HG03060 (cell line): ENCODE measurements at regions not wholly inside any gene's neighbourhood (a gene's known extent, or its start where the extent isn't known, plus 50 kb on each side); places are given as distances from the start of the nearest gene placed in this dataset.
"Not testable (repeated sequence)": the region's sequence is repeated elsewhere in the genome, so short reads cannot be mapped to it uniquely, and the experiment has no call there.

ENCODE experiments used
- ATAC-seq: cut with Tn5 transposase; IDR thresholded peaks from one replicate; pipeline ENCODE4 v1.9.1; 2021; ENCODE audit warnings: low read depth, moderate number of reproducible peaks; ENCODE audit not compliant: unreplicated experiment

GRCh38 chr6:119447921-119448320, 98.4 kb upstream of the MAN1A1 start:
- ATAC-seq = no peak

- no peak for ATAC-seq
Measured at GRCh38 chr6:119446609-119447008, 97.0 kb upstream of the MAN1A1 start.

DNA sequence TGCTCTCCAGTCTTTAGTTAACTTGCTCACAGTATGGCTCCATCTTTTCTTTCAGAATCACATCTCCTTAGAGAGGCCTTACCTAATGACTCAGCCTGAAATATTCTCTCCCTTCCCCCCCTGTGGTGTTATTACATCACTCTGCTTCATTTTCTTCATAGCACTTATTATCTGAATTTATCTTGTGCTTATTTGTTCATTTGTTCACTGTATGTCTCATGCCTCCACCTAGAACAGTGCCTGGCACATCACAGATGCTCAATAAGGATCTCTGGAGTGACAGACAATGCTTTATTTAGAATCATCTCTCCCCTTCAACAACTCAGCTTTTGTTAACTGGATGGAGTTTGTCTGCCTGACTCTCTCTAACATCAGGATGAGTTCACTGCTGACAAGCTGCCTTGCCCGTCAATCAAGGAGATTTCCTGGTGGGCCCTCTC, 96.6 kb upstream of the MAN1A1 start:
- ATAC-seq = no peak

DNA sequence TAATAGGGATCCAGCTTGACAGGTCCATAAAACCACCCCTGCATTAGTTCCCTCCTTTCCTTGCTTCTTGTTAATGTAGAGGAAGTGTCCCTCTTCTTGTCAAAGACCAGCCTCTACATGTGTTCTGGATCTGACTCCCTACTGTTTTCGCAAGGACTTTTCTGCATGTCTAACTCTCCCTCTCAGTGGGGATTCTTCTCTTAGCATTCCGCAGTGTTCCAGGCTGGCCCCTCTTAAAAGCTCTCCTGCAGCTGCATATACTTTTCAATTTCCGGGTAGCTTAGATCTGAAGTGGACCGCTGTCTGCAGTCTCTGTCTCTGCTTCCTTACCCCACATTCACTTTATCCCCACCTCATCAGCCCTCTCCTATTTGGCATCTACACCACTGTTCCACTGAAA, 96.1 kb upstream of the MAN1A1 start:
- ATAC-seq = no peak

DNA sequence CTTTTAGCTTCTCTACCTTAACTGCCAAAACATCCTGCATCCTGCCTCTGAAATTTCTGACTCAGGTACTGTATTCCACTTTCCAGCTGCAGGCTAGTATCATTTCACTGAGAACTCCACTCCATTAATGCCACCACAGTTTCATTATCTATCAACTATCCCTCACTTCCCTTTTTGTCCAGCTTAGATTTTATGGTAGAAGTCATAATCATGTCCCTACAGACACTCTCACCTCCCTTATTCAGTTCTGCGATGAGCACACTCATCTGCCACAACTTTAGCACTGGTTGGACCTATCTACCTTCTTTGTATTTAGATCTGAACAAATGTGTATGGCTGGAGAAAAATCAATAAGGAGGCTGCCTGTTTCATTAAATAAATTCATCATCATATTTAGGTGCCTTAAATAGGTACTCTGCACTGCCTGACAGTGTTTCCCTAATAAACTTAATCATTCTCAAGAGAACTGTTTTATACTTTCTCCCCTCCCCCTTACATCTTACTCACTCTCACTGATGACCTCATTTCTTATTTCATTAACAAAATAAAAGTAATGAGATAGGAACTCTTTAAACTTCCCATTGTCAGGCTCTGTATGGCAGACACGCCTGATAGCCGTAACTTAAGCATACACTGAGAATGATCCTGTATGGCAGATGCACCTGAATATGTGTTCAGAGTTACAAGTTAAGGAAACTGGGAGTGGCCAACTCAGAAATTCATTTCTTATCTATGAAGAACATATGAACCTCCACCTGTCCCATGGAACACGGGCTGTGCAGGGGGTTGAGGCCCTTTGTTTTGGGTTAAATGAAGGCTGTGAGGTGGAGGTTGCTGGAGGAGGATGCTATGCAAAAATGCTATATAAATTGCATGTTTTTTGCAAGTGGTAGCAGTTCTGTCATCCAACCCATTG, 95.3 kb upstream of the MAN1A1 start:
- peak; percentile 74 for ATAC-seq

DNA sequence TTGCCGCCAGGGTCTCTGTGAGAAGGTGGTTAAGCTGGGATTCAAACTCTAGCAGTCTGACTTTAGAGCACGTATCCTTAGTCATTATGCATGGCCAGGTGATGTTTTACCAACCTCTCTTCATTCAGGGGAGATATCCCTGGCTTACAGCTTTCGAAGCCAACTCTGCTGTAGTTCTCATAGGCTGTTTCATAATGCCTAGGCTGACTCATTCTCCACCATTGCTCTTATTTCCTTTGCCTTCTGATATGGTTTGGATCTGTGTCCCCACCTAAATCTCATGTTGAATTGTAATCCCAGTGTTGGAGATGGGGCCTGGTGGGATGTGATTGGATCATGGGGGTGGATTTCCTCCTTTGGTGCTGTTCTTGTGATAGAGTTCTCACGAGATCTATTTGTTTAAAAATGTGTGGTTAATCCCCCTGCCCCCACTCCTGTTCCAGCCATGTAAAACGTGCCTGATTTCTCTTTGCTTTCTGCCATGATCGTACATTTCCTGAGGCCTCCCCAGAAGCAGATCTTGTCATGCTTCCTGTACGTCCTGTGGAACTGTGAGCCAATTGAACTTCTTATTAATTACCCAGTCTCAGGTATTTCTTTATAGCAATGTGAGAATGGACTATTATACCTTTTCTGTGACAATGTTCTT, 94.6 kb upstream of the MAN1A1 start:
- ATAC-seq = no peak

GRCh38 chr6:119442776-119443184, 93.2 kb upstream of the MAN1A1 start:
- ATAC-seq = no peak

DNA sequence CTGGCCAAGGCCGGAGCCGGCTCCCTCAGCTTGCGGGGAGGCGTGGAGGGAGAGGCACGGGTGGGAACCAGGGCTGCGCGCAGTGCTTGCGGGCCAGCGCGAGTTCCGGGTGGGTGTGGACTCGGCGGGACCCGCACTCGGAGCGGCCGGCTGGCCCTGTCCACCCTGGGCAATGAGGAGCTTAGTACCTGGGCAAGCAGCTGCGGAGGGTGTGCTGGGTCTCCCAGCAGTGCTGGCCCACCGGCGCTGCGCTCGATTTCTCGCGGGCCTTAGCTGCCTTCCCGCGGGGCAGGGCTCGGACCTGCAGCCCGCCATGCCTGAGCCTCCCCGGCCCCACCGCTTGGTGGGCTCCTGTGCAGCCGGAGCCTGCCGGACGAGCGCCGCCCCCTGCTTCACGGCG, 91.4 kb upstream of the MAN1A1 start:
- ATAC-seq = no peak

- ATAC-seq = no peak
Measured at GRCh38 chr6:119436583-119436982, 87.0 kb upstream of the MAN1A1 start.

GRCh38 chr6:119431799-119432198, 82.2 kb upstream of the MAN1A1 start:
- no peak for ATAC-seq

DNA sequence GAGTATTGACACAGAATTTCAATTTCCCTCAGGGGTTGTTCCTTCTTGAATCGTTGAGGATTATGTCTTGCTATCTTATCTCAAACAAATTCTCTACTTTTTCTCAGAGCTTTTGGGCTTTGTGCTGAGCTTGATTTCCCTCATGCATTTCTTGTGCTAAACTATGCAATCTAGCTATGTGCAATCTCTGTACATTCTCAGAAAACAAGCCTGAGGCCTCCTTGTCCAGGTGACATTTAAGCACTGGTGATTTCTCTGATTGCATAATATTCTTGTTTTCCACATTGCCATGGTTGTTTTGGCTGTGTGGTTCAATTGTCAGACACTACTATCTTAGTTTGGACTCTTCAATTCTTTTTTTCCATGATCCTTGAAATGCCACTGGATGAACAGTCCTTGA, 81.2 kb upstream of the MAN1A1 start:
- no peak for ATAC-seq

DNA sequence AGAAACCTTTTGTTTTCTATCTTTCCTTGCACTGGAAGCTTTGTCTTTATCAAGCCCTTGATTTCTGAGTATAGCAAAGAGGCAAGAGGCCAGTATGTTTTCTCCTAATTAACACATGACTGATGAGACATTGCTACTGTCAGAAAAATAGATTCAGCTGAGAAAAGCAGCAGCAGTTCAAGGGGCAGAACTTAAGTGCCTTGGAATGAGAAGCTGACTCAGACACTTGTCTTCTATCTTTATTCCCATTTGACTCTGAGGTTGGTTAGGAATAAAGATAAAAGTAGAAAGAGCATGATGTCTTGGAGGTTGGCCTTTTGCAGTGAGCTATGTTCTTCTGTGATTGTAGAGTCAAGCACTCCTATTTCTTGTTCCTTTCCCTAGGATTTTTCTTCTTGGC, 79.1 kb upstream of the MAN1A1 start:
- ATAC-seq = no peak

- ATAC-seq = no peak
Measured at GRCh38 chr6:119426619-119427018, 77.1 kb upstream of the MAN1A1 start.

DNA sequence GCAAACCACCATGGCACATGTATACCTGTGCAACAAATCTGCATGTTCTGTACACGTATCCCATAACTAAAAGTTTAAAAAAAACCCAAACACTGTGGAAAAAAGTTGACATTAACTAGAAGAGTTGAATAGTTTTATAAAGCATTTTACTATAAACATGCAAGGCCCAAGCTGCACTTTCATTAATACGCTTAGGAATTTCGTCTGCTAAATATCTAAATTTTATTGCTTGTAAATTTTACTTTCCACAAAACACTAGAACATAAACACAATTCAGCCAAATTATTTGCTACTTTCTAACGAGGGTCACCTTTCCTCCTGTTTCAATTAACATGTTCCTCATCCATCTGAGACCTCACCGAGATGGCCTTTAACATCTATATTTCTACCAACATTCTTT, 74.4 kb upstream of the MAN1A1 start:
- no peak for ATAC-seq

- ATAC-seq = not testable (repeated sequence)
Measured at GRCh38 chr6:119418084-119418483, 68.5 kb upstream of the MAN1A1 start.

GRCh38 chr6:119407156-119407555, 57.6 kb upstream of the MAN1A1 start:
- ATAC-seq = no peak

- not testable (repeated sequence) for ATAC-seq
Measured at GRCh38 chr6:119405114-119405513, 55.6 kb upstream of the MAN1A1 start.
